ENCODE measurements at regions not wholly inside any gene's neighbourhood (a gene's known extent, or its start where the extent isn't known, plus 50 kb on each side); places are given as distances from the start of the nearest gene placed in this dataset.

- Histone ChIP-seq H3K4me3 (ENCODE audit: low read length) (no peak overlapping the region), H3K27ac (ENCODE audit: low read length) (no peak overlapping the region), H3K36me3 (replicated peaks; ENCODE audit: insufficient read depth, low read length) (no peaks in the 10 kb centered on the region), H3K4me2 (ENCODE audit: low read depth, low read length) (no peak overlapping the region), H3K27me3 (replicated peaks; ENCODE audit: insufficient read depth, low read length) (no peaks in the 10 kb centered on the region), H3K79me2 (ENCODE audit: low read length) (no peaks in the 10 kb centered on the region), H3K9me3 (replicated peaks; ENCODE audit: insufficient read depth, low read length) (no peaks in the 10 kb centered on the region), H4K20me1 (ENCODE audit: insufficient read depth, low read length) (no peaks in the 10 kb centered on the region), H3K9ac (ENCODE audit: low read length) (no peak overlapping the region), H2AFZ (ENCODE audit: low read length) (no peak overlapping the region), H3K4me1 (ENCODE audit: low read length) (no peaks in the 10 kb centered on the region), H3F3A (ENCODE audit: insufficient read depth, low read length) (no peaks in the 10 kb centered on the region), H3K9me2 (replicated peaks; ENCODE audit: insufficient read depth, low read length) (no peaks in the 10 kb centered on the region)
- TF ChIP-seq EZH2 (optimal IDR thresholded peaks at IDR 0.05; ENCODE audit: low read depth, low read length): no peak
- no peak for TF ChIP-seq EZH2phosphoT487 (IDR thresholded peaks at IDR 0.05; ENCODE audit: low read length)
- TF ChIP-seq CTCF (IDR thresholded peaks at IDR 0.05; ENCODE audit: low read length): no peak
- no peak for DNase-seq
These were observed 260.5 kb downstream of the NEDD1 start for GRCh38 chr12:97167598-97167997.

- no peak overlapping the region for H3K9ac ChIP-seq (ENCODE audit: low read length)
- no peaks in the 10 kb centered on the region for H3F3A ChIP-seq (ENCODE audit: insufficient read depth, low read length)
- no peak overlapping the region for H2AFZ ChIP-seq (ENCODE audit: low read length)
- no peaks in the 10 kb centered on the region for H3K4me1 ChIP-seq (ENCODE audit: low read length)
- no peaks in the 10 kb centered on the region for H3K79me2 ChIP-seq (ENCODE audit: low read length)
- H3K27me3 ChIP-seq (replicated peaks; ENCODE audit: insufficient read depth, low read length): no peaks in the 10 kb centered on the region
- DNase-seq: no peak
- no peaks in the 10 kb centered on the region for H4K20me1 ChIP-seq (ENCODE audit: insufficient read depth, low read length)
- no peak overlapping the region for H3K4me3 ChIP-seq (ENCODE audit: low read length)
- no peaks in the 10 kb centered on the region for H3K9me3 ChIP-seq (replicated peaks; ENCODE audit: insufficient read depth, low read length)
- no peaks in the 10 kb centered on the region for H3K36me3 ChIP-seq (replicated peaks; ENCODE audit: insufficient read depth, low read length)
- no peak overlapping the region for H3K4me2 ChIP-seq (ENCODE audit: low read depth, low read length)
- TF ChIP-seq EZH2 (optimal IDR thresholded peaks at IDR 0.05; ENCODE audit: low read depth, low read length) (no peak), EZH2phosphoT487 (IDR thresholded peaks at IDR 0.05; ENCODE audit: low read length) (no peak), CTCF (IDR thresholded peaks at IDR 0.05; ENCODE audit: low read length) (no peak)
- H3K27ac ChIP-seq (ENCODE audit: low read length): no peak overlapping the region
- no peaks in the 10 kb centered on the region for H3K9me2 ChIP-seq (replicated peaks; ENCODE audit: insufficient read depth, low read length)
These were observed 261.7 kb downstream of the NEDD1 start for GRCh38 chr12:97168804-97169203.

- Histone ChIP-seq H3K4me1 (ENCODE audit: low read length) (no peaks in the 10 kb centered on the region), H3K4me2 (ENCODE audit: low read depth, low read length) (no peak overlapping the region), H3K9me3 (replicated peaks; ENCODE audit: insufficient read depth, low read length) (no peaks in the 10 kb centered on the region), H3F3A (ENCODE audit: insufficient read depth, low read length) (no peaks in the 10 kb centered on the region), H3K27ac (ENCODE audit: low read length) (no peak overlapping the region), H3K9me2 (replicated peaks; ENCODE audit: insufficient read depth, low read length) (no peaks in the 10 kb centered on the region), H2AFZ (ENCODE audit: low read length) (no peak overlapping the region), H3K36me3 (replicated peaks; ENCODE audit: insufficient read depth, low read length) (no peaks in the 10 kb centered on the region), H3K27me3 (replicated peaks; ENCODE audit: insufficient read depth, low read length) (no peaks in the 10 kb centered on the region), H3K4me3 (ENCODE audit: low read length) (no peak overlapping the region), H4K20me1 (ENCODE audit: insufficient read depth, low read length) (no peaks in the 10 kb centered on the region), H3K9ac (ENCODE audit: low read length) (no peak overlapping the region), H3K79me2 (ENCODE audit: low read length) (no peaks in the 10 kb centered on the region)
- no peak for TF ChIP-seq EZH2 (optimal IDR thresholded peaks at IDR 0.05; ENCODE audit: low read depth, low read length)
- TF ChIP-seq CTCF (IDR thresholded peaks at IDR 0.05; ENCODE audit: low read length): no peak
- no peak for TF ChIP-seq EZH2phosphoT487 (IDR thresholded peaks at IDR 0.05; ENCODE audit: low read length)
- no peak for DNase-seq
These were observed 263.0 kb downstream of the NEDD1 start for GRCh38 chr12:97169889-97170567.

Data from MM.1S (cell line).